HepG2 (cell line): ENCODE measurements at regions not wholly inside any gene's neighbourhood (a gene's known extent, or its start where the extent isn't known, plus 50 kb on each side); places are given as distances from the start of the nearest gene placed in this dataset.

Source experiments
- ATAC-seq: fragments of 200-7000 bp; cut with Tn5 transposase; 3 replicates; pipeline ENCODE4 v1.9.1; 2020; ENCODE audit warnings: mild to moderate bottlenecking, moderate library complexity
- BruUV-seq: library from RNA; stranded (reverse); fragments of 400-500 nt; replicated peaks from 2 replicates; lab custom pipeline; 2021; lab: Mats Ljungman, UMichigan
- CTCF ChIA-PET: fragments of 300-600 bp; formaldehyde crosslinking; extraction: SDS; loops from one replicate; lab custom pipeline; 2021; ENCODE audit warnings: low total read pairs, inconsistent platforms, low intra/inter-chr PET ratio; lab: Yijun Ruan, JAX
- POLR2A ChIA-PET: fragments of 350-600 bp; sonication (Branson Sonifier 250); formaldehyde crosslinking; loops from one replicate; lab custom pipeline; 2020; ENCODE audit warnings: antibody characterized with exemption, inconsistent platforms; lab: Yijun Ruan, JAX
- DNase-seq: peaks from one replicate; pipeline ENCODE4 v3.0.0-alpha.2; 2015; ENCODE audit warnings: low spot score
- FAIRE-seq: peaks from 3 replicates; lab custom pipeline; 2011; peaks lifted over from hg19 to GRCh38; lab: Jason Lieb, UNC
- H2AFZ ChIP-seq: one replicate; pipeline ENCODE4 v1.6.1; 2011; ENCODE audit warnings: low read length, inconsistent platforms
- H3K27ac ChIP-seq: fragments of 300-600 bp; 3 replicates; pipeline ENCODE4 v1.8.0; 2011; ENCODE audit warnings: mixed run types, mild to moderate bottlenecking, mixed read lengths, low read length, inconsistent platforms; ENCODE audit not compliant: insufficient read depth; ENCODE audit errors: extremely low read length
- H3K27me3 ChIP-seq, 2 experiments: fragments of 200-600 bp in 1 of 2; 2 replicates in 1 of 2; 3 replicates in 1 of 2; pipeline versions ENCODE4 v1.6.0 to v1.8.0; 2011; ENCODE audit warnings: low read length in 2 of 2, mild to moderate bottlenecking in 2 of 2, moderate library complexity in 2 of 2, inconsistent platforms in 1 of 2; ENCODE audit not compliant: insufficient read depth in 2 of 2, control insufficient read depth in 1 of 2
- H3K36me3 ChIP-seq, 2 experiments: fragments of 200-600 bp in 1 of 2; replicated peaks in 1 of 2; 2 replicates in 1 of 2; 3 replicates in 1 of 2; pipeline versions ENCODE4 v1.5.1 to v1.8.0; 2011; ENCODE audit warnings: low read length in 2 of 2, inconsistent platforms in 1 of 2; ENCODE audit not compliant: insufficient read depth in 2 of 2, control insufficient read depth in 1 of 2
- H3K4me1 ChIP-seq: 2 replicates; pipeline ENCODE4 v1.5.1; 2012; ENCODE audit warnings: low read length, inconsistent platforms; ENCODE audit not compliant: insufficient read depth
- H3K4me2 ChIP-seq: 2 replicates; pipeline ENCODE4 v1.6.0; 2011; ENCODE audit warnings: low read depth, low read length, inconsistent platforms
- H3K4me3 ChIP-seq, 3 experiments: fragments of 200-600 bp in 1 of 3; sonication (generic), shearing (Covaris generic) in 1 of 3; replicated peaks in 1 of 3; 2 replicates each; pipeline ENCODE4 v1.5.1; 2011 to 2016; ENCODE audit warnings: low read length in 3 of 3, inconsistent platforms in 2 of 3, low read depth in 2 of 3, mild to moderate bottlenecking in 2 of 3, control low read depth in 1 of 3, mixed read lengths in 1 of 3; ENCODE audit not compliant: insufficient read depth in 1 of 3
- H3K79me2 ChIP-seq: one replicate; pipeline ENCODE4 v1.6.1; 2011; ENCODE audit warnings: low read length, inconsistent platforms; ENCODE audit not compliant: insufficient read depth
- H3K9ac ChIP-seq: 2 replicates; pipeline ENCODE4 v1.6.0; 2011; ENCODE audit warnings: mild to moderate bottlenecking, low read depth, low read length, inconsistent platforms; ENCODE audit not compliant: insufficient read depth
- H3K9me3 ChIP-seq: 2 replicates; pipeline ENCODE4 v1.5.1; 2012; ENCODE audit warnings: mild to moderate bottlenecking, low read length
- H4K20me1 ChIP-seq: 2 replicates; pipeline ENCODE4 v1.6.0; 2011; ENCODE audit warnings: inconsistent platforms, mild to moderate bottlenecking, low read length, moderate library complexity; ENCODE audit not compliant: insufficient read depth
- AKNA ChIP-seq: sonication (generic); formaldehyde crosslinking; IDR thresholded peaks from 2 replicates; pipeline ENCODE4 v1.4.0; 2020; ENCODE audit warnings: missing genetic modification reagents, borderline replicate concordance
- EEA1 ChIP-seq: sonication (generic); formaldehyde crosslinking; IDR thresholded peaks from 2 replicates; pipeline ENCODE4 v1.5.1; 2020; ENCODE audit warnings: mild to moderate bottlenecking, missing genetic modification reagents, borderline replicate concordance
- HDAC6 ChIP-seq: fragments of 200-600 bp; sonication (generic); IDR thresholded peaks from 2 replicates; pipeline ENCODE4 v1.7.0; 2017; ENCODE audit warnings: mild to moderate bottlenecking, antibody characterized with exemption, low read length, low read depth
- HIC2 ChIP-seq: sonication (generic); formaldehyde crosslinking; IDR thresholded peaks from 2 replicates; pipeline ENCODE4 v1.9.0; 2022; ENCODE audit warnings: low read depth, missing genetic modification reagents
- HNRNPL ChIP-seq: fragments of 200-400 bp; formaldehyde crosslinking; IDR thresholded peaks from 2 replicates; pipeline ENCODE4 v1.6.1; 2017; ENCODE audit warnings: mild to moderate bottlenecking, low read depth, low read length
- KLF13 ChIP-seq: sonication (generic); formaldehyde crosslinking; IDR thresholded peaks from 2 replicates; pipeline ENCODE4 v1.4.0; 2020; ENCODE audit warnings: mild to moderate bottlenecking, missing genetic modification reagents
- SP4 ChIP-seq: sonication (generic); formaldehyde crosslinking; IDR thresholded peaks from 2 replicates; pipeline ENCODE4 v1.8.1; 2023; ENCODE audit warnings: mild to moderate bottlenecking, missing genetic modification reagents
- ZBTB42 ChIP-seq: sonication (generic); formaldehyde crosslinking; IDR thresholded peaks from 2 replicates; pipeline ENCODE4 v1.5.0; 2020; ENCODE audit warnings: mild to moderate bottlenecking, missing genetic modification reagents
- ZXDC ChIP-seq: sonication (generic); formaldehyde crosslinking; IDR thresholded peaks from 2 replicates; pipeline ENCODE4 v1.5.0; 2020; ENCODE audit warnings: mild to moderate bottlenecking, missing genetic modification reagents
- WGBS: methylation state at CpG from one replicate; pipeline ENCODE4 v1.1.6; 2017; ENCODE audit warnings: low lambda C conversion rate; 5-methylcytosine and 5-hydroxymethylcytosine counted together
- in situ Hi-C: cut with HindIII; loops from 2 replicates; pipeline ENCODE4 v1.10.0; 2017; ENCODE audit warnings: low pct_unique_long_range_greater_than_20kb; ENCODE audit not compliant: extremely low pct_ligation_motif_present
- intact Hi-C: fragments of 100-400 bp; cut with micrococcal nuclease; formaldehyde crosslinking; loops from one replicate; pipeline ENCODE4 v1.10.0; 2022; ENCODE audit not compliant: unreplicated experiment

- 7% methylated on average over 5 of the region's 5 CpGs for WGBS
- BruUV-seq = no TSS peak
- no peaks in the 10 kb centered on the region for H4K20me1 ChIP-seq
- no peak for TF ChIP-seq ZBTB42 (CRISPR knock-in tag)
- no peaks in the 10 kb centered on the region for H3K4me1 ChIP-seq
- peaks cover 94% of the 10 kb centered on the region for H3K9me3 ChIP-seq
- no peak overlapping the region for H3K27ac ChIP-seq
- H3K4me3 ChIP-seq = no peak overlapping the region
- H3K4me2 ChIP-seq = no peak overlapping the region
- DNase-seq = no peak
- CTCF ChIA-PET = no interaction called here
- no peak overlapping the region for H3K9ac ChIP-seq
- POLR2A ChIA-PET = no interaction called here
- intact Hi-C loops = no loop called here
- H2AFZ ChIP-seq = no peak overlapping the region
- H3K36me3 ChIP-seq = no peaks in the 10 kb centered on the region
- H3K27me3 ChIP-seq = no peaks in the 10 kb centered on the region
- no peak for ATAC-seq
- H3K79me2 ChIP-seq = no peaks in the 10 kb centered on the region
- FAIRE-seq = no peak
- in situ Hi-C loops = no loop called here
These were observed 974.2 kb upstream of the ZNF722 start for GRCh38 chr7:63024446-63024845.

- Histone ChIP-seq H3K9me3 (peaks cover 94% of the 10 kb centered on the region), H3K4me1 (no peaks in the 10 kb centered on the region), H3K9ac (no peak overlapping the region), H3K27me3 (no peaks in the 10 kb centered on the region), H3K79me2 (no peaks in the 10 kb centered on the region), H3K4me3 (no peak overlapping the region), H4K20me1 (no peaks in the 10 kb centered on the region), H3K27ac (no peak overlapping the region), H3K36me3 (no peaks in the 10 kb centered on the region), H2AFZ (no peak overlapping the region), H3K4me2 (no peak overlapping the region)
- FAIRE-seq = no peak
- no TSS peak for BruUV-seq
- no peak for ATAC-seq
- ChIA-PET CTCF (no interaction called here), POLR2A (no interaction called here)
- in situ Hi-C loops = no loop called here
- intact Hi-C loops = no loop called here
- DNase-seq = no peak
- 4% methylated on average over 5 of the region's 5 CpGs for WGBS
- no peak for TF ChIP-seq SP4 (CRISPR knock-in tag)
- no peak for TF ChIP-seq EEA1
- no peak for TF ChIP-seq KLF13 (CRISPR knock-in tag)
- TF ChIP-seq HIC2 (CRISPR knock-in tag) = no peak
- no peak for TF ChIP-seq HDAC6
- TF ChIP-seq HNRNPL = no peak
- TF ChIP-seq ZXDC (CRISPR knock-in tag) = no peak
- no peak for TF ChIP-seq AKNA (CRISPR knock-in tag)
These were observed 972.8 kb upstream of the ZNF722 start for GRCh38 chr7:63025815-63026214.
